Chondrocyte (in vitro differentiated cells): ENCODE measurements at regions not wholly inside any gene's neighbourhood (a gene's known extent, or its start where the extent isn't known, plus 50 kb on each side); places are given as distances from the start of the nearest gene placed in this dataset.

Experiments used
- DNase-seq: peaks from one replicate; pipeline ENCODE4 v3.0.0; 2021; ENCODE audit warnings: mixed read lengths, low spot score
- H3K27ac Mint-ChIP-seq: one replicate; pipeline ENCODE4 v1.8.0; 2021; ENCODE audit warnings: mild to moderate bottlenecking, moderate library complexity, mixed read lengths; ENCODE audit not compliant: unreplicated experiment
- H3K27me3 Mint-ChIP-seq: 2 replicates; pipeline ENCODE4 v1.8.0; 2021; ENCODE audit warnings: low read depth, mixed read lengths
- H3K36me3 Mint-ChIP-seq: 2 replicates; pipeline ENCODE4 v1.8.0; 2021; ENCODE audit warnings: low read depth, mixed read lengths
- H3K4me1 Mint-ChIP-seq: 2 replicates; pipeline ENCODE4 v1.8.0; 2021; ENCODE audit warnings: low read depth, mild to moderate bottlenecking, mixed read lengths
- H3K4me3 Mint-ChIP-seq: one replicate; pipeline ENCODE4 v1.8.0; 2021; ENCODE audit warnings: mild to moderate bottlenecking, moderate library complexity, mixed read lengths; ENCODE audit not compliant: unreplicated experiment
- H3K9me3 Mint-ChIP-seq: 2 replicates; pipeline ENCODE4 v1.8.0; 2021; ENCODE audit warnings: low read depth, mixed read lengths
- CTCF ChIP-seq: fragments of 200-600 bp; sonication (generic); IDR thresholded peaks from 2 replicates; pipeline ENCODE4 v1.5.0; 2021; ENCODE audit warnings: antibody characterized with exemption, mild to moderate bottlenecking, moderate library complexity

- Mint-ChIP-seq H3K27me3 (peaks cover 23% of the 10 kb centered on the region), H3K36me3 (no peaks in the 10 kb centered on the region), H3K27ac (no peak overlapping the region), H3K9me3 (no peaks in the 10 kb centered on the region), H3K4me3 (no peak overlapping the region), H3K4me1 (no peaks in the 10 kb centered on the region)
- DNase-seq, result no peak
- no peak for TF ChIP-seq CTCF
Observed at GRCh38 chr9:90058182-90058763, 453.5 kb downstream of the GADD45G start.

GRCh38 chr9:90059436-90059835 is 454.6 kb downstream of the GADD45G start:
- H3K4me3 Mint-ChIP-seq, result no peak overlapping the region
- H3K9me3 Mint-ChIP-seq, result no peaks in the 10 kb centered on the region
- no peaks in the 10 kb centered on the region for H3K4me1 Mint-ChIP-seq
- H3K27me3 Mint-ChIP-seq, result peaks cover 13% of the 10 kb centered on the region
- no peaks in the 10 kb centered on the region for H3K36me3 Mint-ChIP-seq
- no peak for DNase-seq
- H3K27ac Mint-ChIP-seq, result no peak overlapping the region
- TF ChIP-seq CTCF, result no peak

GRCh38 chr9:90060256-90060655 is 455.4 kb downstream of the GADD45G start:
- Mint-ChIP-seq H3K4me3 (no peak overlapping the region), H3K27me3 (peaks cover 8% of the 10 kb centered on the region), H3K36me3 (no peaks in the 10 kb centered on the region), H3K27ac (no peak overlapping the region), H3K9me3 (no peaks in the 10 kb centered on the region), H3K4me1 (no peaks in the 10 kb centered on the region)
- DNase-seq, result no peak
- TF ChIP-seq CTCF, result no peak

- no peak for TF ChIP-seq CTCF
- no peak overlapping the region for H3K4me3 Mint-ChIP-seq
- DNase-seq, result no peak
- H3K9me3 Mint-ChIP-seq, result no peaks in the 10 kb centered on the region
- peaks cover 2% of the 10 kb centered on the region for H3K27me3 Mint-ChIP-seq
- H3K27ac Mint-ChIP-seq, result no peak overlapping the region
- H3K4me1 Mint-ChIP-seq, result no peaks in the 10 kb centered on the region
- no peaks in the 10 kb centered on the region for H3K36me3 Mint-ChIP-seq
Observed at GRCh38 chr9:90061187-90061586, 456.4 kb downstream of the GADD45G start.

GRCh38 chr9:90062982-90063381 is 458.2 kb downstream of the GADD45G start:
- no peak for TF ChIP-seq CTCF
- H3K4me1 Mint-ChIP-seq, result no peaks in the 10 kb centered on the region
- H3K4me3 Mint-ChIP-seq, result no peak overlapping the region
- H3K36me3 Mint-ChIP-seq, result no peaks in the 10 kb centered on the region
- no peak overlapping the region for H3K27ac Mint-ChIP-seq
- no peak for DNase-seq
- H3K27me3 Mint-ChIP-seq, result peaks cover 4% of the 10 kb centered on the region
- no peaks in the 10 kb centered on the region for H3K9me3 Mint-ChIP-seq
